IgD-negative memory B cell (primary cell): ENCODE measurements at regions not wholly inside any gene's neighbourhood (a gene's known extent, or its start where the extent isn't known, plus 50 kb on each side); places are given as distances from the start of the nearest gene placed in this dataset.

Experiments
- H3K27ac Mint-ChIP-seq, 3 donors: one replicate each; pipeline ENCODE4 v1.8.0; 2020 to 2022; ENCODE audit warnings: mild to moderate bottlenecking in 3 of 3, mixed read lengths in 3 of 3, moderate library complexity in 1 of 3
- H3K27me3 Mint-ChIP-seq: one replicate; pipeline ENCODE4 v1.8.0; 2021; ENCODE audit warnings: mixed read lengths
- H3K36me3 Mint-ChIP-seq: one replicate; pipeline ENCODE4 v1.8.0; 2020; ENCODE audit warnings: mild to moderate bottlenecking, mixed read lengths
- H3K4me1 Mint-ChIP-seq, 3 donors: one replicate each; pipeline ENCODE4 v1.8.0; 2020 to 2022; ENCODE audit warnings: mixed read lengths in 3 of 3, mild to moderate bottlenecking in 1 of 3
- H3K4me3 Mint-ChIP-seq, 4 donors: one replicate each; pipeline ENCODE4 v1.8.0; 2020 to 2022; ENCODE audit warnings: mild to moderate bottlenecking in 4 of 4, mixed read lengths in 4 of 4, moderate library complexity in 3 of 4
- H3K9me3 Mint-ChIP-seq, 3 donors: one replicate each; pipeline ENCODE4 v1.8.0; 2020 to 2021; ENCODE audit warnings: mixed read lengths in 3 of 3, mild to moderate bottlenecking in 1 of 3

GRCh38 chr11:26827567-26828081, 105.8 kb upstream of the SLC5A12 start:
- Mint-ChIP-seq H3K27ac (no peak overlapping the region), H3K4me1 (no peaks in the 10 kb centered on the region), H3K9me3 (peaks cover 12 to 22% (median 12%) of the 10 kb centered on the region in 3 donors), H3K27me3 (no peaks in the 10 kb centered on the region), H3K4me3 (no peak overlapping the region), H3K36me3 (no peaks in the 10 kb centered on the region)

- Mint-ChIP-seq H3K27ac (no peak overlapping the region), H3K4me3 (no peak overlapping the region), H3K9me3 (peaks cover 6 to 16% (median 9%) of the 10 kb centered on the region in 3 donors), H3K27me3 (no peaks in the 10 kb centered on the region), H3K36me3 (no peaks in the 10 kb centered on the region), H3K4me1 (no peaks in the 10 kb centered on the region)
These were observed 106.4 kb upstream of the SLC5A12 start for GRCh38 chr11:26828288-26828687.

DNA sequence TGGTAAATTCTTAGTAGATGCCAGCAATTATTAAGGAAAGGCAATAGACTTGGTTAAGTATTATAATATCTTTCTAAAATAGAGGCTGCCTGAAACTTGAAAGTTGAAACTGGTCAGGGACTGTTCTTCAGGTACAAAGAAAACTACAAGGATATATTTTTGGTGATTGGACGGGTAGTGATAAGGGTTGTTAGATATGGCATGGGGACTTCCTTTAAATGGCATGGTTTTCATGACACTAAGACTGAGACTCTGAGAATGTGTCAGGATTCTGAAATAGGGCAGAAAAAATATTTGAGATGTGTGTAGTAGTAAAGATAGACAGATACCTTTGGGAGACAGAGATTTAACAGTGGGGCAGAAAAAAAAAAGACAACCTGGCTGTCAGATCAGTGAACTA, 108.4 kb upstream of the SLC5A12 start:
- H3K4me1 Mint-ChIP-seq: no peaks in the 10 kb centered on the region
- H3K27ac Mint-ChIP-seq: no peak overlapping the region
- no peaks in the 10 kb centered on the region for H3K27me3 Mint-ChIP-seq
- H3K4me3 Mint-ChIP-seq: no peak overlapping the region
- peaks cover 0 to 7% (median 3%) of the 10 kb centered on the region in 3 donors for H3K9me3 Mint-ChIP-seq
- no peaks in the 10 kb centered on the region for H3K36me3 Mint-ChIP-seq

DNA sequence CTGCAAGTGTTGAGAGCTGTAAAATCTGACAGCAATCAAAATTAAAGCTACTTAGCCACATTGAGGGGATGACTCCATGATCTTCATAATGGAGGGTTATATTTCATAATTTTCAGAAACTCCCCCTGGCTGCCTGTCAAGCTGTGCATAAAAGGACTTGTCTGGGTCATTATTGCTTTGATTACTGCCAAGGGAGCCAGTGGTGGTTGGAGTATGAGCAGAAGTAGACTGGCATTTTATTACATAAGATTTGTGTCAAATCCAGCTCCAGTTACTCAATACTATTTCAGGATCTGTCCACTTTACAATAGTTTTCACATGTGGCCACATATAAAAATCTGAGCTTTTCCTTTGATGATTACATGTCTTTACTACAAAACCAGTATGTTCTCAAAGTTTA, 108.9 kb upstream of the SLC5A12 start:
- no peak overlapping the region for H3K4me3 Mint-ChIP-seq

GRCh38 chr11:26834601-26835000, 112.7 kb upstream of the SLC5A12 start:
- Mint-ChIP-seq H3K9me3 (peaks cover 2 to 8% (median 3%) of the 10 kb centered on the region in 3 donors), H3K27ac (no peak overlapping the region), H3K4me3 (no peak overlapping the region), H3K4me1 (no peaks in the 10 kb centered on the region), H3K36me3 (no peaks in the 10 kb centered on the region), H3K27me3 (no peaks in the 10 kb centered on the region)

More for the DNA sequence above, 108.9 kb upstream of the SLC5A12 start:
- no peaks in the 10 kb centered on the region for H3K27me3 Mint-ChIP-seq
- H3K9me3 Mint-ChIP-seq: peaks cover 0 to 4% (median 3%) of the 10 kb centered on the region in 3 donors
- no peaks in the 10 kb centered on the region for H3K4me1 Mint-ChIP-seq
- no peak overlapping the region for H3K27ac Mint-ChIP-seq
- H3K36me3 Mint-ChIP-seq: no peaks in the 10 kb centered on the region

- Mint-ChIP-seq H3K4me1 (no peaks in the 10 kb centered on the region), H3K27me3 (no peaks in the 10 kb centered on the region), H3K9me3 (peaks cover 1 to 8% (median 2%) of the 10 kb centered on the region in 3 donors), H3K27ac (no peak overlapping the region), H3K36me3 (no peaks in the 10 kb centered on the region), H3K4me3 (no peak overlapping the region)
These were observed 113.8 kb upstream of the SLC5A12 start for GRCh38 chr11:26835611-26836010.

- Mint-ChIP-seq H3K9me3 (peaks cover 1 to 8% (median 2%) of the 10 kb centered on the region in 3 donors), H3K27ac (no peak overlapping the region), H3K27me3 (no peaks in the 10 kb centered on the region)
These were observed 115.3 kb upstream of the SLC5A12 start for GRCh38 chr11:26837154-26837553.

DNA sequence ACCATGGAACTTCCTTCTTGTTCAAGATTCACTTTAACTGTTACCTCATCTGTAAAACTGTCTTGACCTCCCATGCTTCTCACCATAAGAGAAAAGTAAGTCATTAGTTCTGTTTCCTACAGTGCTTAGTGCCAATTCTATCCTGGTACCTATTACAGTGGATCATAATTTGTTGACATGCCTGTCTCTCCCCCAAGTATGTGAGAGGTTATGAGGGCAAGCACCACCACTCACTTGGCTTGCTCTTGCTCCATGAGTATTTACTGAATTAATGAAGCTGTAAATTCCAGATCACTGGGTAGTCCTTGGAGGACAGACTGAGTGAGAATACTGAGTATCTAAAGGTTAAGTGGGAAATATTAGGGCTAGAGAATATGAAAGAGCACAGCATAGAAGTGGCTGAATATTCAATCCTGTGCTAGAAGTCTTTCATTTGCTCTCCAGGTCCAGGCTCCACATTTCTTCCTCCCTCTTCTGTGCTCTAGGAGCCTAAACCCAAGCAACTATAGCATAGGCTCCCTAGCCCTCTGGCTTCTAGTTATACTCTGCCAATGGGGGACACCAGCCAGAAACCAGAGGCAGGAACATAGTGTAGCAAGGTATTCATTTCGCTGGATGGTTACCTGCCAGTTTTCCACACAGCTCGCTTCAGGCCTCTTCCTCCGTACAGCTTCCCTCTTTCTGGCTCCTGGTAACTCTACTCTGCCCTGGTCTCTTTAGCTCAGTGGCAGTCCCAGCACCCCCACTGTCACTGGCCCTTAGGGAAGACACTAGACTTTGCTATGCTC, 118.2 kb upstream of the SLC5A12 start:
- H3K4me1 Mint-ChIP-seq: no peaks in the 10 kb centered on the region
- peaks cover 0 to 8% (median 2%) of the 10 kb centered on the region in 3 donors for H3K9me3 Mint-ChIP-seq
- H3K27me3 Mint-ChIP-seq: no peaks in the 10 kb centered on the region
- no peak overlapping the region for H3K4me3 Mint-ChIP-seq
- no peak overlapping the region for H3K27ac Mint-ChIP-seq
- no peaks in the 10 kb centered on the region for H3K36me3 Mint-ChIP-seq

More at GRCh38 chr11:26837154-26837553, 115.3 kb upstream of the SLC5A12 start:
- Mint-ChIP-seq H3K4me3 (no peak overlapping the region), H3K4me1 (no peaks in the 10 kb centered on the region), H3K36me3 (no peaks in the 10 kb centered on the region)

GRCh38 chr11:26841818-26842473, 120.1 kb upstream of the SLC5A12 start:
- H3K9me3 Mint-ChIP-seq: peaks cover 0 to 16% (median 2%) of the 10 kb centered on the region in 3 donors
- no peaks in the 10 kb centered on the region for H3K36me3 Mint-ChIP-seq
- H3K27ac Mint-ChIP-seq: no peak overlapping the region
- H3K4me3 Mint-ChIP-seq: no peak overlapping the region
- no peaks in the 10 kb centered on the region for H3K4me1 Mint-ChIP-seq
- no peaks in the 10 kb centered on the region for H3K27me3 Mint-ChIP-seq

DNA sequence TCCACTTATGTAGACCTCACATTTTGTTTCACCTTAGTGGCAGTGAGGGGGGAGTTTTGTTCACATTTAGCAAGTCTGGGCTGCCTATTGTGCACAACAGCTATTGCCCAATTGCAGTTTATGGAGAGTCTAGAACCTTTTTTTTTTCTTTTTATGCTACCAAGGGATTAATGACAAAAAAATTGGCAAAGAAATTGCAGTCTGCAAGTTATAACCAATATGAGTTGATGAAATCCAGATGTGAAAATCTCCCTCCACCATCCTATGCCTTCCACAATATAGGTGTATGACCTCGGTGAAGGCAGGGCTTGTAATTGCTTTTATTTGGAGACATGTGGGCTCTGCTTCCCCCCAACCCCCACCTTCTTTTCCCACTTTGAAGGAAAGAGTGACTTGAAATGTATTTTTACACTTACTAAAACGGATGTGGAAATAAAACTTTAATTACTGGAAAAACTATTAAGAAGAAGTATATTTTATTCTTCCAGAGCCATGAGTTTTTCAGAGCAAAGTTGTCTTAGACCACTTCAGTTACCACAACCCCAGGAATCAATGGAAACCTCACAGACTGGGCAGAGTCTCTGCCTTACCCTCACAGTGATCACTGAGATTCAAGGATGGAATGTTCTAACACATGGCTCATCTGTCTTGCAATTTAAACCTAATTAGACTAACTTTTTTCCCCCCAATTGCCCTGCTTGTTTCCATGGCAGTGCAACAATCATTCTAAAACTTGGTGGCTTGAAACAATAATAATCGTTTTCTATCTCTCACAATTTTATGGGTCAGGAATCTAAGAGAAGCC, 120.8 kb upstream of the SLC5A12 start:
- no peak overlapping the region for H3K27ac Mint-ChIP-seq
- peaks cover 0 to 13% (median 0%) of the 10 kb centered on the region in 3 donors for H3K9me3 Mint-ChIP-seq
- H3K4me1 Mint-ChIP-seq: no peaks in the 10 kb centered on the region
- H3K4me3 Mint-ChIP-seq: no peak overlapping the region
- no peaks in the 10 kb centered on the region for H3K36me3 Mint-ChIP-seq
- no peaks in the 10 kb centered on the region for H3K27me3 Mint-ChIP-seq

- Mint-ChIP-seq H3K4me1 (no peaks in the 10 kb centered on the region), H3K36me3 (no peaks in the 10 kb centered on the region), H3K4me3 (no peak overlapping the region), H3K27me3 (no peaks in the 10 kb centered on the region), H3K9me3 (peaks cover 0 to 14% (median 0%) of the 10 kb centered on the region in 3 donors), H3K27ac (no peak overlapping the region)
These were observed 121.7 kb upstream of the SLC5A12 start for GRCh38 chr11:26843539-26843938.

- Mint-ChIP-seq H3K36me3 (no peaks in the 10 kb centered on the region), H3K27me3 (no peaks in the 10 kb centered on the region), H3K4me3 (no peak overlapping the region), H3K4me1 (no peaks in the 10 kb centered on the region), H3K27ac (no peak overlapping the region), H3K9me3 (peaks cover 0 to 14% (median 0%) of the 10 kb centered on the region in 3 donors)
These were observed 123.1 kb upstream of the SLC5A12 start for GRCh38 chr11:26844963-26845362.

- H3K27ac Mint-ChIP-seq: no peak overlapping the region
- H3K9me3 Mint-ChIP-seq: peaks cover 0 to 18% (median under 1%) of the 10 kb centered on the region in 3 donors
- no peaks in the 10 kb centered on the region for H3K27me3 Mint-ChIP-seq
- H3K4me3 Mint-ChIP-seq: peak overlapping the region in 1 of 4 donors; percentile 11
- H3K4me1 Mint-ChIP-seq: no peaks in the 10 kb centered on the region
- H3K36me3 Mint-ChIP-seq: no peaks in the 10 kb centered on the region
These were observed 124.4 kb upstream of the SLC5A12 start for GRCh38 chr11:26846227-26846626.

DNA sequence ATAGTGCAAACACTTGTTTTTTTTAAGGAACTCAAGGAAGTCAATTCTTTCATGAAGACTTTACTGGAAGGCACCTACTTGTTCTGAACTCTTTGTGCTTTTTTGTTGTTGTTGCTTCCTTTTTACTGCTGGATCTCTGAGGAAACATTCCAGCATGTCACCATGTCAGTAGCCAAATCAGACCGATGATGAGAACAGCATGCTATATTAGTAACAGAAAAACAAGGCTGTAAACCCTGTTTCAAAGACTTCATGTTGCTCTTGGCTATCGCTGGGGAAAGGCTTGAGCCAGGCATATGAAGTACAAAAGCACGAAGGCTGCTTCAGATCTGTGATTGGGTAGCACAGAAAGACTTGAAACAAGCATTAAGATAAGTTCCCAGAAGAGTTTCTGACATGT, 125.6 kb upstream of the SLC5A12 start:
- Mint-ChIP-seq H3K36me3 (no peaks in the 10 kb centered on the region), H3K9me3 (peaks cover 0 to 20% (median 3%) of the 10 kb centered on the region in 3 donors), H3K4me3 (no peak overlapping the region), H3K27ac (no peak overlapping the region), H3K27me3 (no peaks in the 10 kb centered on the region), H3K4me1 (no peaks in the 10 kb centered on the region)

DNA sequence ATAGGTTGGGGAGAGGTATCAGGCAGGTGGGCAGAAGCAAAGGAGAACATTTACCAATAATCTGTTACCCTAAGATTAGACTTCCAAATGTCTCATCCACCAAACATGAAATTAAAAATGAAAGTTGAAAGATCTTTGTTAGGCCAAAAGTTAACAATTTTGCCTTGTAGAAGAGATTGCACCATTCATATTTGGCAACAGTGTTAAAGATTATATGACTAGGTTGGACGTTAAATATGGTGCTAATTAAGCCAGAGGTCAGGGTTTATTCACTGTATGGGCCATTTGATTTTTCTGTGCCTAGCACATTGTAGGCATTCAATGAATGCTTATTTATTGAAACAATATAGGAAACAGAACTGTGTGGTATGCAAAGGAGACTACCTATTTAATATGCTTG, 126.1 kb upstream of the SLC5A12 start:
- Mint-ChIP-seq H3K27me3 (no peaks in the 10 kb centered on the region), H3K4me3 (no peak overlapping the region), H3K27ac (peak overlapping the region in 1 of 3 donors; percentile 56)

More for the DNA sequence above, 126.1 kb upstream of the SLC5A12 start:
- no peaks in the 10 kb centered on the region for H3K4me1 Mint-ChIP-seq
- H3K9me3 Mint-ChIP-seq: peaks cover 0 to 20% (median 3%) of the 10 kb centered on the region in 3 donors
- no peaks in the 10 kb centered on the region for H3K36me3 Mint-ChIP-seq
